ENCODE measurements at regions not wholly inside any gene's neighbourhood (a gene's known extent, or its start where the extent isn't known, plus 50 kb on each side); places are given as distances from the start of the nearest gene placed in this dataset.

- Histone ChIP-seq H3K9me3 (ENCODE audit: low read depth) (no peaks in the 10 kb centered on the region), H3K36me3 (no peaks in the 10 kb centered on the region), H3K27me3 (no peaks in the 10 kb centered on the region), H3K4me3 (no peak overlapping the region), H3K27ac (no peak overlapping the region), H3K4me1 (ENCODE audit: low read depth) (peaks cover 60% of the 10 kb centered on the region)
- TF ChIP-seq CTCF (IDR thresholded peaks at IDR 0.05; ENCODE audit: low read depth, low read length): no peak
- no peak for DNase-seq (ENCODE audit: low read depth in 1 of 2, low spot score in 1 of 2)
Measured at GRCh38 chr12:123071857-123072256, 79.0 kb downstream of the PITPNM2 start.

GRCh38 chr12:123071099-123071800, 79.6 kb downstream of the PITPNM2 start:
- DNase-seq (ENCODE audit: low read depth in 1 of 2, low spot score in 1 of 2): no peak
- H3K36me3 ChIP-seq: no peaks in the 10 kb centered on the region
- no peaks in the 10 kb centered on the region for H3K27me3 ChIP-seq
- no peak overlapping the region for H3K27ac ChIP-seq
- no peak for TF ChIP-seq CTCF (IDR thresholded peaks at IDR 0.05; ENCODE audit: low read depth, low read length)
- no peaks in the 10 kb centered on the region for H3K9me3 ChIP-seq (ENCODE audit: low read depth)
- peaks cover 54% of the 10 kb centered on the region for H3K4me1 ChIP-seq (ENCODE audit: low read depth)
- no peak overlapping the region for H3K4me3 ChIP-seq

- H3K27me3 ChIP-seq: no peaks in the 10 kb centered on the region
- H3K27ac ChIP-seq: peak overlapping the region; percentile 42
- no peak for DNase-seq (ENCODE audit: low read depth in 1 of 2, low spot score in 1 of 2)
- TF ChIP-seq CTCF (IDR thresholded peaks at IDR 0.05; ENCODE audit: low read depth, low read length): no peak
- no peak overlapping the region for H3K4me3 ChIP-seq
- no peaks in the 10 kb centered on the region for H3K9me3 ChIP-seq (ENCODE audit: low read depth)
- no peaks in the 10 kb centered on the region for H3K36me3 ChIP-seq
- H3K4me1 ChIP-seq (ENCODE audit: low read depth): peaks cover 47% of the 10 kb centered on the region
Measured at GRCh38 chr12:123070267-123071081, 80.4 kb downstream of the PITPNM2 start.

- H3K9me3 ChIP-seq (ENCODE audit: low read depth): no peaks in the 10 kb centered on the region
Measured at GRCh38 chr12:123069436-123070266, 81.2 kb downstream of the PITPNM2 start.

More at GRCh38 chr12:123069436-123070266, 81.2 kb downstream of the PITPNM2 start:
- Histone ChIP-seq H3K27me3 (no peaks in the 10 kb centered on the region), H3K4me3 (no peak overlapping the region), H3K36me3 (no peaks in the 10 kb centered on the region), H3K4me1 (ENCODE audit: low read depth) (peaks cover 49% of the 10 kb centered on the region), H3K27ac (peak overlapping the region; percentile 42)
- DNase-seq (ENCODE audit: low read depth in 1 of 2, low spot score in 1 of 2): no peak
- TF ChIP-seq CTCF (IDR thresholded peaks at IDR 0.05; ENCODE audit: low read depth, low read length): no peak
